Common myeloid progenitor, CD34-positive (primary cell): ENCODE measurements at regions not wholly inside any gene's neighbourhood (a gene's known extent, or its start where the extent isn't known, plus 50 kb on each side); places are given as distances from the start of the nearest gene placed in this dataset.

Source experiments
- CTCF ChIA-PET: fragments of 350-600 bp; sonication (Branson Sonifier 250); formaldehyde crosslinking; loops from one replicate; lab custom pipeline; 2021; ENCODE audit warnings: antibody characterized with exemption; lab: Charles Lee
- POLR2A ChIA-PET: fragments of 350-600 bp; sonication (Branson Sonifier 250); formaldehyde crosslinking; loops from one replicate; lab custom pipeline; 2021; ENCODE audit warnings: antibody characterized with exemption; lab: Charles Lee
- DNase-seq, 3 donors: peaks; one replicate each; pipeline versions ENCODE4 v3.0.0 to v3.0.0-alpha.2; 2013
- H3K27ac ChIP-seq, 2 experiments: 1 replicate in 1 of 2; 2 replicates in 1 of 2; pipeline ENCODE4 v1.7.0; 2013; ENCODE audit warnings: inconsistent platforms in 2 of 2, low read length in 2 of 2, mild to moderate bottlenecking in 2 of 2, low read depth in 1 of 2, moderate library complexity in 1 of 2; ENCODE audit not compliant: severe bottlenecking in 2 of 2, insufficient read depth in 1 of 2, poor library complexity in 1 of 2
- H3K27me3 ChIP-seq, 5 experiments: replicated peaks in 2 of 5; 1 replicate in 3 of 5; 2 replicates in 2 of 5; pipeline versions ENCODE4 v1.6.1 to v1.7.0; 2013; ENCODE audit warnings: low read length in 4 of 5, mild to moderate bottlenecking in 2 of 5, moderate library complexity in 2 of 5, inconsistent platforms in 1 of 5; ENCODE audit not compliant: insufficient read depth in 5 of 5, control insufficient read depth in 4 of 5
- H3K36me3 ChIP-seq, 4 experiments: 1 replicate in 2 of 4; 2 replicates in 2 of 4; pipeline versions ENCODE4 v1.6.1 to v1.7.0; 2013; ENCODE audit warnings: low read length in 3 of 4, control low read depth in 1 of 4, mild to moderate bottlenecking in 1 of 4; ENCODE audit not compliant: control insufficient read depth in 4 of 4, insufficient read depth in 4 of 4
- H3K4me1 ChIP-seq, 4 experiments: 1 replicate in 3 of 4; 2 replicates in 1 of 4; pipeline versions ENCODE4 v1.6.1 to v1.7.1; 2013; ENCODE audit warnings: low read length in 3 of 4, mild to moderate bottlenecking in 3 of 4, control low read depth in 1 of 4, inconsistent platforms in 1 of 4, moderate library complexity in 1 of 4; ENCODE audit not compliant: control insufficient read depth in 4 of 4, insufficient read depth in 4 of 4; ENCODE audit errors: control extremely low read depth in 1 of 4
- H3K4me3 ChIP-seq, 7 experiments: 1 replicate in 4 of 7; 2 replicates in 3 of 7; pipeline versions ENCODE4 v1.5.1 to v1.7.0; 2013; ENCODE audit warnings: mild to moderate bottlenecking in 7 of 7, low read length in 6 of 7, moderate library complexity in 6 of 7, inconsistent platforms in 2 of 7, low read depth in 2 of 7, control low read depth in 1 of 7; ENCODE audit not compliant: insufficient read depth in 4 of 7, control insufficient read depth in 1 of 7; ENCODE audit errors: extremely low read depth in 1 of 7
- H3K9me3 ChIP-seq, 5 experiments: 1 replicate in 4 of 5; 2 replicates in 1 of 5; pipeline versions ENCODE4 v1.6.1 to v1.7.1; 2013; ENCODE audit warnings: low read length in 4 of 5, mild to moderate bottlenecking in 2 of 5, inconsistent platforms in 1 of 5, low read depth in 1 of 5, moderate library complexity in 1 of 5; ENCODE audit not compliant: control insufficient read depth in 4 of 5, insufficient read depth in 2 of 5; ENCODE audit errors: control extremely low read depth in 1 of 5
- WGBS: methylation state at CpG from one replicate; pipeline ENCODE4 v1.1.5; 2013; ENCODE audit not compliant: insufficient coverage; 5-methylcytosine and 5-hydroxymethylcytosine counted together

- no peaks in the 10 kb centered on the region for H3K27me3 ChIP-seq
- WGBS = 96% methylated on average over 4 of the region's 5 CpGs
- DNase-seq = no peak
- H3K4me1 ChIP-seq = peaks cover 4 to 33% (median 31%) of the 10 kb centered on the region in 4 experiments
- H3K4me3 ChIP-seq = no peak overlapping the region
- peaks cover 0 to 4% (median 0%) of the 10 kb centered on the region in 5 experiments for H3K9me3 ChIP-seq
- ChIA-PET CTCF (interaction anchor here (0.6 to 1.0 kb wide), 2 partner anchors 10 to 341 kb away, joined by 3 read pairs; no protein-coding TSS in a partner anchor), POLR2A (no interaction called here)
- no peaks in the 10 kb centered on the region for H3K36me3 ChIP-seq
- no peak overlapping the region for H3K27ac ChIP-seq
These were observed 475.6 kb upstream of the PROK2 start for GRCh38 chr3:72260588-72260910.

GRCh38 chr3:72259755-72260587 lies 475.0 kb upstream of the PROK2 start:
- Histone ChIP-seq H3K27ac (no peak overlapping the region), H3K4me1 (peaks cover 4 to 39% (median 30%) of the 10 kb centered on the region in 4 experiments), H3K9me3 (peaks cover 0 to 4% (median 0%) of the 10 kb centered on the region in 5 experiments), H3K27me3 (no peaks in the 10 kb centered on the region), H3K4me3 (no peak overlapping the region), H3K36me3 (no peaks in the 10 kb centered on the region)
- CTCF ChIA-PET = interaction anchor here (0.6 to 1.3 kb wide), 6 partner anchors 10 to 384 kb away, joined by 3 to 4 read pairs (median 3); no protein-coding TSS in a partner anchor
- POLR2A ChIA-PET = no interaction called here
- DNase-seq = no peak
- WGBS = 93% methylated on average over 7 of the region's 7 CpGs

GRCh38 chr3:72258361-72259141 lies 473.6 kb upstream of the PROK2 start:
- CTCF ChIA-PET = interaction anchor here (0.6 to 3.5 kb wide), 9 partner anchors 8 to 383 kb away, joined by 3 to 13 read pairs (median 4); no protein-coding TSS in a partner anchor
- H3K4me1 ChIP-seq = peaks cover 4 to 40% (median 30%) of the 10 kb centered on the region in 4 experiments

GRCh38 chr3:72257738-72258137 lies 472.8 kb upstream of the PROK2 start:
- no peaks in the 10 kb centered on the region for H3K36me3 ChIP-seq
- ChIA-PET CTCF (interaction anchor here (0.6 to 3.5 kb wide), 7 partner anchors 9 to 382 kb away, joined by 3 to 13 read pairs (median 4); no protein-coding TSS in a partner anchor), POLR2A (no interaction called here)
- no peaks in the 10 kb centered on the region for H3K27me3 ChIP-seq
- peaks cover 4 to 40% (median 30%) of the 10 kb centered on the region in 4 experiments for H3K4me1 ChIP-seq
- H3K27ac ChIP-seq = no peak overlapping the region
- H3K9me3 ChIP-seq = peaks cover 0 to 4% (median 0%) of the 10 kb centered on the region in 5 experiments
- DNase-seq = peak in 1 of 3 donors; percentile 34
- 100% methylated on average over 1 of the region's 2 CpGs for WGBS
- H3K4me3 ChIP-seq = no peak overlapping the region

More at GRCh38 chr3:72258361-72259141, 473.6 kb upstream of the PROK2 start:
- Histone ChIP-seq H3K36me3 (no peaks in the 10 kb centered on the region), H3K27me3 (no peaks in the 10 kb centered on the region), H3K27ac (no peak overlapping the region), H3K4me3 (no peak overlapping the region), H3K9me3 (peaks cover 0 to 4% (median 0%) of the 10 kb centered on the region in 5 experiments)
- POLR2A ChIA-PET = no interaction called here
- peak; percentile 14 to 72 (median 64) for DNase-seq
- WGBS = 37% methylated on average over 11 of the region's 17 CpGs

- ChIA-PET CTCF (interaction anchor here (1.2 to 3.5 kb wide), 4 partner anchors 8 to 382 kb away, joined by 3 to 13 read pairs (median 4); no protein-coding TSS in a partner anchor), POLR2A (interaction anchor here (1.0 kb wide), 1 partner anchor 98 kb away, joined by 3 read pairs; no protein-coding TSS in a partner anchor)
- H3K27me3 ChIP-seq = no peaks in the 10 kb centered on the region
- no peak overlapping the region for H3K27ac ChIP-seq
- peaks cover 4 to 40% (median 30%) of the 10 kb centered on the region in 4 experiments for H3K4me1 ChIP-seq
- 96% methylated on average over 4 of the region's 4 CpGs for WGBS
- DNase-seq = no peak
- no peaks in the 10 kb centered on the region for H3K36me3 ChIP-seq
- H3K4me3 ChIP-seq = no peak overlapping the region
- peaks cover 0 to 4% (median 0%) of the 10 kb centered on the region in 5 experiments for H3K9me3 ChIP-seq
These were observed 472.3 kb upstream of the PROK2 start for GRCh38 chr3:72257203-72257602.

DNA sequence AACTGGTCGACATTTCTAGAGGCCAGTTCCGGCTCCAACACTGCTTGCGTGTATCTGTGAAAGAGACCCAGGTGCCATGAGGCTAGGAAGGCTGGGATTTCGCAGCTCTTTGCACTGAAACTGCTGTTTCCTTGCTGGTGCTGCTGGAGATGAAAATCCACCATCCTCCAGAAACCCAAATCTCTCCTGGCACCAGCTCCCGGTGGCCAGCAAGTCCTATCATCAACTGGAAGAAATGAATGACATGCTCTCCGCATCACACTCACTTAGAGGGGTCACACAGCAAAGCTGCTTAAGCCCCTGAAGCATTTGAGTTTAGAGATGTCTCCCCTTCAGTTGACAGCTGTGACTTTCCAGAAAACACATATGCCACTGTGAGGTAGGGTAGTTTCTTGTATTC lies 471.8 kb upstream of the PROK2 start:
- DNase-seq = no peak
- ChIA-PET POLR2A (interaction anchor here (1.0 kb wide), 1 partner anchor 98 kb away, joined by 3 read pairs; no protein-coding TSS in a partner anchor), CTCF (interaction anchor here (1.1 to 3.5 kb wide), 4 partner anchors 10 to 381 kb away, joined by 3 to 13 read pairs (median 4); no protein-coding TSS in a partner anchor)
- Histone ChIP-seq H3K27ac (no peak overlapping the region), H3K27me3 (no peaks in the 10 kb centered on the region), H3K4me3 (no peak overlapping the region), H3K9me3 (peaks cover 0 to 4% (median 0%) of the 10 kb centered on the region in 5 experiments), H3K4me1 (peaks cover 4 to 40% (median 30%) of the 10 kb centered on the region in 4 experiments), H3K36me3 (no peaks in the 10 kb centered on the region)
- WGBS = 98% methylated on average over 5 of the region's 6 CpGs
